ENCODE measurements at regions not wholly inside any gene's neighbourhood (a gene's known extent, or its start where the extent isn't known, plus 50 kb on each side); places are given as distances from the start of the nearest gene placed in this dataset.

GRCh38 chr2:104650405-104650996 lies 203.4 kb upstream of the POU3F3 start:
- no peaks in the 10 kb centered on the region for H3K27me3 ChIP-seq (replicated peaks; ENCODE audit: insufficient read depth)
- no peak overlapping the region for H3K27ac ChIP-seq
- H3K36me3 ChIP-seq, result no peaks in the 10 kb centered on the region
- H3K4me3 ChIP-seq, result no peak overlapping the region
- H3K4me1 ChIP-seq (ENCODE audit: control insufficient read depth in 1 of 2, low read depth in 2 of 2), result no peaks in the 10 kb centered on the region
- ATAC-seq (ENCODE audit: insufficient number of reproducible peaks, low FRiP score, low read depth) (no peak), DNase-seq (ENCODE audit: low spot score) (no peak)
- no peaks in the 10 kb centered on the region for H3K9me3 ChIP-seq
- no peak for TF ChIP-seq CTCF (IDR thresholded peaks at IDR 0.05)

GRCh38 chr2:104654811-104655210 lies 199.1 kb upstream of the POU3F3 start:
- H3K27me3 ChIP-seq (replicated peaks; ENCODE audit: insufficient read depth), result no peaks in the 10 kb centered on the region
- TF ChIP-seq CTCF (IDR thresholded peaks at IDR 0.05), result no peak
- ATAC-seq (ENCODE audit: insufficient number of reproducible peaks, low FRiP score, low read depth) (no peak), DNase-seq (ENCODE audit: low spot score) (no peak)
- no peaks in the 10 kb centered on the region for H3K9me3 ChIP-seq
- H3K27ac ChIP-seq, result no peak overlapping the region
- no peaks in the 10 kb centered on the region for H3K4me1 ChIP-seq (ENCODE audit: control insufficient read depth in 1 of 2, low read depth in 2 of 2)
- H3K4me3 ChIP-seq, result no peak overlapping the region
- no peaks in the 10 kb centered on the region for H3K36me3 ChIP-seq

DNA sequence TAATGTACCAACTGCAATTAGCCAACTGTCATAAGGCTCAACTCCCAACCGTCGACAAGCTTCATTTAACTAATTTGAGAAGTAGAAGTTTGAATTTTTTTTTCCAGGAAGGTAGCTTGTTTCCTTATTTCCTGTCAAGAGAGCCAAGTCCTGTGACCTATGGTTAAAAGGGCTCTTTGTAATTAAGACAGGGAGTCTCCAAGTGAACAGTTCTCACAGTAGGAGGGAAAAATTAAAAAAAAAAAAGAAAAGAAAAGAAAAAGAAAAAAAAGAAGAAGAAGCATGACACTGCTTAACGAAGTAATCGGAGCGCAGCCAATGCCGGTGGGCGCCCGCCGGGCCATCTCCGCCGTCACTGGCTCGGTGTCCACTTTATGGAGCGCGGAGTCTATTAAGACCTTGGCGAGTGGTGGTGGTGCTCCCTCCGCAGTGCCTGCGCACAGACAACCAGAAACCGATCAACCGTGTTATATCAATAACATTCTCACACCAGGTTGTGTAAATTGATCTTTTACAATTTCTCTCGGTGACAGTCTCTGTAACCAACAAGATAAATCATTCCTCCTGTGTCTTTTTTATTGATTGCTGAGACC lies 197.2 kb upstream of the POU3F3 start:
- H3K27me3 ChIP-seq (replicated peaks; ENCODE audit: insufficient read depth), result no peaks in the 10 kb centered on the region
- TF ChIP-seq CTCF (IDR thresholded peaks at IDR 0.05), result no peak
- H3K4me1 ChIP-seq (ENCODE audit: control insufficient read depth in 1 of 2, low read depth in 2 of 2), result no peaks in the 10 kb centered on the region
- ATAC-seq (ENCODE audit: insufficient number of reproducible peaks, low FRiP score, low read depth) (no peak), DNase-seq (ENCODE audit: low spot score) (no peak)
- H3K36me3 ChIP-seq, result no peaks in the 10 kb centered on the region
- no peaks in the 10 kb centered on the region for H3K9me3 ChIP-seq
- no peak overlapping the region for H3K4me3 ChIP-seq
- H3K27ac ChIP-seq, result no peak overlapping the region

DNA sequence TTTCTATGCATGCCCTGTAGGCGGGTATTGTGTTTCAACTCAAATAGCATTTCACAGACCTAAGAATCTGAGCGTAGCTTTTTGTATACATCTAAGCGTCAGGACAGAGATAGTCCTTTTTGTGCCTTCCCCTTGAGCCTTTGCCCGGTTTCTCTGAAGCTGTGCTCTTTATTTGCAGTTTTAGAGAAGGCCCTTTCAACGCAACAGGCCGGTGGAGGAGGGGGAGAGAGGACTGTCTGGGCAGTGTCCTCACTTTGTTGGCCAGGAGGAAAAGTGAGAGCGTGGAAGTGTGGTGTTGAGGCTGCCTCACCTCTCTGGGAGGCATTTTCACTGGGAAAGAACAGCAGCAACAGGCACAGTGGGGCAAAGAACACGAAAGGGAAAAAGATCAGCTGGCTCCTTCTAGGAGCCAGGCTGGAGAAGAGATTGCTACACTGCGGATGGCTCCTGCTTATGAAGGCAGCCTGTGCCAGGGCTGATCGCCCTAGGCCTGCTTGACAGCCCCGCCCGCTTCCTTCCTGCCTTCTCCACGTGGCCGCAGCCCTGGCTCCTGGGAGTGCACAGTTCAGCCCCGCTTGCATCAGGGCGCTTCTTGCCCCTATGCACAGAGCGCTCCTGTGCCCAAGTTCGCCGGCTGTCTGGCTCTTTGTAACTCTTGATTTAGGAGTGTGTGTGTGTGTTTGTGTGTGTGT lies 195.6 kb upstream of the POU3F3 start:
- ATAC-seq (ENCODE audit: insufficient number of reproducible peaks, low FRiP score, low read depth) (no peak), DNase-seq (ENCODE audit: low spot score) (no peak)
- Histone ChIP-seq H3K9me3 (no peaks in the 10 kb centered on the region), H3K27me3 (replicated peaks; ENCODE audit: insufficient read depth) (no peaks in the 10 kb centered on the region), H3K4me1 (ENCODE audit: control insufficient read depth in 1 of 2, low read depth in 2 of 2) (no peaks in the 10 kb centered on the region), H3K27ac (no peak overlapping the region), H3K4me3 (no peak overlapping the region), H3K36me3 (no peaks in the 10 kb centered on the region)
- no peak for TF ChIP-seq CTCF (IDR thresholded peaks at IDR 0.05)

DNA sequence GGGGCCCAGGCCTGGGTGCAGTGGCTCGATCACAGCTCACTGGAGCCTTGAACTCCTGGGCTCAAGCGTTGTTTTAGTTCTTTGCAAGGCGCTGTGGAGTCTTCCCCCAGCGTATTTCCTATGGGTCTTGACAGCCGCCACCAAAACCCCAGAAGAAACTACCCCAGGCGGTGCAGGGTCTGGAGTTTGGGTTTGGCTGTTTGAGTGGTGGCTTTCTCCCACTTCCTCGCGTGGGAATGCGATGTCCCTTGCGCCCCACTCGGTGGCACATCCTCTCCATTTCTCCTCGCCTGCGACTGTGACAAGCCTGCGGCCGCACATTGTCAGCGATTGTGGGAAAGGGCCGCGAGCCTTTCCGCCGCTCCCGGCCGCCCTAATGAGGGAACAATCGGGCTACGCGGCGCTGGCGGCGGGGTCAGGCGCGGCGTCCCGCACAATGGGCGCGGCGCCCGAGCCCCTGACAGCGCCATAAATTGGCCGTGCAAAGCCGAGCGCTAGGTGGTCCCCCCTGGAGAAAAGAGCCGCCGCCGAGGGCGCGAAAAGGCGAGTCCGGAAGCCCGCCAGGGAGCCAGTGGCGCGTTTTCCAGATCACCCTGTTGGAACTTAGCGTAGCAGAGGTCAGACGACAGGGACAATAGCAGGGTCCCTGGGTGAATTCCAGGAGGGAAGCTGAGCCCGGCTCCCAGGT lies 194.9 kb upstream of the POU3F3 start:
- ATAC-seq (ENCODE audit: insufficient number of reproducible peaks, low FRiP score, low read depth), result no peak

More for the DNA sequence above, 194.9 kb upstream of the POU3F3 start:
- DNase-seq (ENCODE audit: low spot score), result no peak
- Histone ChIP-seq H3K27ac (no peak overlapping the region), H3K4me1 (ENCODE audit: control insufficient read depth in 1 of 2, low read depth in 2 of 2) (no peaks in the 10 kb centered on the region), H3K4me3 (peak overlapping the region; percentile 46), H3K9me3 (no peaks in the 10 kb centered on the region), H3K36me3 (no peaks in the 10 kb centered on the region), H3K27me3 (replicated peaks; ENCODE audit: insufficient read depth) (no peaks in the 10 kb centered on the region)
- no peak for TF ChIP-seq CTCF (IDR thresholded peaks at IDR 0.05)

All from thoracic aorta (tissue), 2 donors.